Anterior cingulate cortex (tissue), 58 donors: ENCODE measurements at regions not wholly inside any gene's neighbourhood (a gene's known extent, or its start where the extent isn't known, plus 50 kb on each side); places are given as distances from the start of the nearest gene placed in this dataset.

Experiments
- DNase-seq, 58 donors: peaks; one replicate each; lab custom pipeline; 2025; lab: John Stamatoyannopoulos, UW

DNA sequence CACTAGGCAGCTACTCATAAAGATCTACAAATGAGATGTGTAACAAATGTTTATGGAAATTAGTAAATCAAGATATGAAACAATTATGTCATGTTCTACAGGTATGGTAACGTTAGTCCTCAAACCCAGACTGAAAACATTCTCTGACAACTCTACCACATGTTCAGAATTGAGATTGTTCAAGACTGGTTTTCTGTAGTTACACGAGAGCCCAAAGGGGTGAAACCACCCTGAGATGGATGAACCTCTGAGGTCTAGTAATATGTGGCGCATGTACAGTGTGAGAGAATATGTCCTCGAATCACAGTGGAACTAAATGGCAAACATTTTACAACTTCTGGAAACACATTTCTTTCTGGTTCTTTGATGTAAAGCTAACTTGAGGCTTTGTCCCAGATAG, 614.3 kb downstream of the ZEB2 start:
- no peak for DNase-seq

DNA sequence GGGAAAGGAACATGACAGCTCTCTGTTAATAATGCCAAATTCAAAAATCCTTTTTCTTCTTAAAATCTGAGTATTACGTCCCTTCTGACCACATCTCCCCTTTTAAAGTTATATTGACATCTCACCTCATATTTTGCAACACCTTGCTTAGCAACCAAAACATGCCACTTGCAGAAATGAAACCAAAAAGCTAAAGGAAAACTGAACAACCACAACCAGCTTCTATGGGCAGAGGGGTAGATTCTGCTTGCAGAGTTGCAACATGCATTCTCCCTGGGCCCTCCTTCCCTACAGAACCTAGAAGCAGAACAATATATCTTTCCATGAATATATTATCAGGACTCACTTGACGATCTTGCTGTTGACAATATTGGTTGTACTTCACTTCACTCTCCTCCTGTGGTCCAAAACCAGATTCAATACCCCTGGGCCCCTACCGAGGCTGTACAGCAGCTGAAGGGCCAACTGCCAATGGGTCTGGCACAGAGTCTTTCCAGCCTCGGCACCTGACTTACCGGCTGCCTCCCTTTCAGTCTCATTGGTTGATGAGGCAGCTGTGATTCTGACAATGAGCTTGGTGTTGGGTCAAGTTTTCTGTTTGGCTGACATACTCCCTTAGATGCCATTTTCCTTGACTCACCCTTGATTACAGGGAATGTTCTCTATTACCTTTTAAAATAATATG, 616.6 kb downstream of the ZEB2 start:
- DNase-seq, result peak in 10 of 58 donors; percentile 0 to 16 (median 2)

DNA sequence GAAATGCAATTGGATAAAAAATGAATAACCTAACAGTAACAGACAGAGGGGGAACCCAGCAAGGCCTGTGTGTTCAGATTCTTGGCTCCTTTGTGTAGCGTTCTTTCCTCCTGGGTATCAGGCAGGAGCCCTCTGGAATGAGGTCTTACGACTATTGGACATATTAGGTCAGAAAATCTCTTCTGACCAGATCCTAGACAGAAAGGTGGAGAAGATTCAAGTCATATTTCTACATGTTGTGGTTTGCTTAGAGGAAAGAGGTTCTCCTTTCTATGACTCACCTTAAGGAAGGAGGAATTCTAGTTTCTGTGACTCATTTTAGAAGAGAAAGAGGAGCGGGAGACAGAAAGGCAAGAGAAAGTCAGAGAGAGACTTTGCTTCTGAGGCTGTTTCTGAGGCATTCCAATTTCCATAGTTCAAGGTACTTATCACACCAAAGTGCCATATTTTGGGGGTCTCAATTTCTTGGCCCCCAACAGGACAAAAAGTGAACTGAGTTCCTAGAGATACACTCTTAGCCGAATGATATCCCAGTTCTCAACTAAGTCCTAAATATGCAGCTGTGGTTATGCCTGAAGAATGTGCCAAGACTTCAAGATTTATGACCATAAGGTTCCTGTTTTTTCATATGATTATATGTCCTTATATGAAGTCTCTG, 618.6 kb downstream of the ZEB2 start:
- DNase-seq, result no peak

DNA sequence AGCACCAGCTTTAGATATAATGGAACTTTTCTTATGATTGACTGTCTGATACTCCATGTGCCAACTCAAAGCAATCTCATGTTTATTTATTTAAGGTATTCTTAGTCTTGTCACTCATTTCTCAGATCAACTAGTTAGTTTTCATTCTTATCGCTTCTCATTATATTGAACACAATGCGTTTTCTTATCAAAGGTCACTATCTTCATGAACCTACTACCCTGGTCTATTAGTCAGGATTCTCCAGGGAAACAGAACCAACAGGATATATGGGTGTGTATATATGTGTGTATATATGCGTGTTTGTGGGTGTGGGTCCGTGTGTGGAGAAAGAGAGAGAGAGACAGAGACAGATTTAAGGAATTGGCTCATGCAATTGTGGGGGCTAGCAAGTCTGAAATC, 619.9 kb downstream of the ZEB2 start:
- DNase-seq, result no peak

DNA sequence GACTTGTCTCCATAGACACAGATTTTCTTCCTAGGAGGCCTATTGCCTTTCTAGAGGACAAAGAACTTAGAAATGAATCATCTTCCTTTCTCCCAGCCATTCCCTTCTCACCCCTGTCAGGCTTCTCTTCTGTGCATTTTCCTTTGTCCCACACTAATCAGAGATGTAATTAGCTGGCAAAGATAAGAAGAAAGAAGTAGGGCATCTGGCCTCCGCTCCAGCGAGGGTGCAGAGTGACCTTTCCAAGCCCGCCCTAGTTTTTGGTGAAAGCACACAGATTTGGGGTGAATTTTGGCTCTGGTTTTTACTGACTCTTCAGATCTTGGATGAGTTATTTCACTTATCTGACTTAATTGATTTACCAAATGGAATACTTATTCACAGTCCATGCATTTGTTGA, 626.5 kb downstream of the ZEB2 start:
- DNase-seq, result no peak

DNA sequence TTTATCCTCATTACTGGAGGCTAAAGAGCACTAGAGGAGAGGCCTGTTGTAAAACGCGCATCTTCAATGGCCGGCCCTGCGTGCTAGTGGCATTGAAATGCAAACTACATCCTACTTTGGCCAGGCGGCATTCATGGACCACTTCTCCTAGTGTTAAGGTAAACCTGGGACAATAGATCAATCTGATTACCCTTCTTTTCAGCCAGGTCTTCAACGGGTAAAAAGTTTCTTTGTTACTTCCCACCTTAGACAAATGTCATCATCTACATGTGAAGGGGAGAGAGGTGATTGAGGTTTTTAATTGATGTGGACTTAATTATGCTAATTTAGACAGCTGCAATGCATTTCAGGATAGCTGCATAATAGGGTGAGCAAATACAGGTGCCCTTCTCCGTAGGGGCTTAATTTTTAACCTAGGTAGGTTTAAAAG, 628.0 kb downstream of the ZEB2 start:
- DNase-seq, result no peak

DNA sequence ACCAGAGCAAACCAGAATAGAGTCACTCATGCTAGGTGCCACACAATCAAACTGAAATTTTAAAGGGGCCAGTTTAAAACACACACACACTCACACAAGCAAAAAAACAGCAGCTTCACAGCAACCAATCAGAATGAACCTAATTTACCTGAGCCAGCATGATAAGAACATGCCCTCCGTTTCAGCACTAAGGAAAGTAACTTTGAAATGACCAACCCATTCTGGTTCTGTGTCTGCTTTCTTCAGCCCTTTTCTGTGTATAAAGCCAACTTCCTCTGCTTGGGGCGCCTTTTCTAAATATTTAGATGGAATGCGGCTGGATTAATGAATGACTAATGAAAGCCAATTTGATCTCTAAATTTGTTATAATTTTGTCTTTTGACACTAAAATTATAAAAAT, 629.1 kb downstream of the ZEB2 start:
- no peak for DNase-seq

DNA sequence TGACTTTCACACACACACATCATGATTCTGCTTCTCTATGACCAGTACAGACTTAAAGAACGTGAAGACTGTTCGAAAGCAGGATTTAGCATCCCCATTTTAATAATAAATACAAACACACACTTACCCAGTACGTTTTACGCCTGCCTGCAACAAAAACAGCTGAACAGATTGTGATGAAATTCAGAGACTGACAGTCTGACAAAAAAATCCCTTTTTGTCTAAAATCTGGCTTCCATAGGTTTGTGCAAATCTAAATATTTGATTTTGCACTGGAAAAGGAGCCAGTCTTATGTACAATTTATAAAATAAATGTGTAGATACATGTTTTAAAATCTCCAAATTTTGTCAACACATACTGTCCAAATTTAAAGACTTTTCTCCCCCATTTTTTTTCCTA, 630.7 kb downstream of the ZEB2 start:
- DNase-seq, result no peak

DNA sequence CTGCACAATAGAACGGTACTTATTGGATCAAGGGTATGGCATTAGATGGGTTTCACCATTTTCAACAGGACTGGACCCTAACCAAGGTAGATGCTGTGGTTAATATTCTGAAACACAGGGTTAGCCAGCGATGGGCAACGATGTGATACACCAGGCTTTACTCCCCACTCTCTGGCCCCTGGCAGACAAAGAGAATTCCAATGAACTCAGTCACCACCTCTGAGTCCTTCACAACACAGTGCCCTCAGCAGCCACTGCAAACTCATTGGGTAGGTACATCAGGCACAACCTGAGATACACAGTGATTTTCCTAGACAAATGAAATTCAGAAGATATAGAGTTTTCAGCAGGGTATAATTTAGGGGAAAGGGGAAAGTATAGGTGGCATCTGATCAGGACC, 634.5 kb downstream of the ZEB2 start:
- no peak for DNase-seq

DNA sequence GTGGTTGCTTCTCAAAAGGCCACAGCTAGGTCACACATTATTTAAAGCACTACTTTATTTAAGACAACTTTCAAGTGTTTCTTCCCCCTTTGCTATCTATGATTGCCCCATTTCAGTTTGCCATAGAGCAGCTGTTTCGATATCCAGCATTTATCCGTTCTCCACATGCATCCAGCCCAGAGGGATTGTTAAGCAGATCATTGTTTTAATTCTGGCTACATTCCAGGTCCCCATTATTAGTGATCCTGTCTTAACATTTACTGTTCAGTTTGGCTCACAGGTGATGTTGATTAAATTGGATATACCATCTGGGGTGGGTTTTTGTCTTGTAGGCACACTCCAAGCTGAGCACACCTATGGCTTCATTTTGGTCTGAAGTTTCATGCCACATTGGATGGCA, 638.7 kb downstream of the ZEB2 start:
- DNase-seq, result no peak

DNA sequence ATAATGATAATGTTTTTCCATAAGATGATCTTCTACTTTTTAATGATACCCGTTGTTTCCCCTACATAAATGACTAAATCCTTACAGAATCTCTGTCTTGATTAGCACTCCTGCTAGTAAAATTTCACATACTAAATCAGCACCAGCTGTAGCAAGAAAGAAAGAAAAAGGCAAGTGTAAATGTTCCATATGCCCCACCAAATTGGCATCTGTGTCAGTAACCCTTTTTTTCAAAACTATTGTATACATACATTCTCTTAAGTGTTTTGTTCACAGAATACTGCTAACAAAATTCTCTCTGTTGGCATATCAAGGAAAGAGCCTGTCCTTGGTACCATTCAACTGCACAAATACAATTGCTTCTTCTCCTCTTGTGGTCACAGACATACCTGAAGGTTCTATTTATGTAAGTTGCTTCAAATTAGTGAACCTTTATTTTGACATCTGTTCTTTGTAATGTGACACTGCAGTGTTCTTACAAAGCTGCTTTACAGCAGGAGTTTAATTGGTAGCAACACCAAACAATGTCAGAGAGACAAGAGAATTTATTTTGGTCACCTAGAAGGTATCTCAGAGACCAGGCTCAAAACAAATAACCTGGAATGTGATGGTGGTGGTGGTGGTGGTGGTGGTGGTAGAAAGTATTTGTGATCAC, 641.9 kb downstream of the ZEB2 start:
- DNase-seq, result no peak

DNA sequence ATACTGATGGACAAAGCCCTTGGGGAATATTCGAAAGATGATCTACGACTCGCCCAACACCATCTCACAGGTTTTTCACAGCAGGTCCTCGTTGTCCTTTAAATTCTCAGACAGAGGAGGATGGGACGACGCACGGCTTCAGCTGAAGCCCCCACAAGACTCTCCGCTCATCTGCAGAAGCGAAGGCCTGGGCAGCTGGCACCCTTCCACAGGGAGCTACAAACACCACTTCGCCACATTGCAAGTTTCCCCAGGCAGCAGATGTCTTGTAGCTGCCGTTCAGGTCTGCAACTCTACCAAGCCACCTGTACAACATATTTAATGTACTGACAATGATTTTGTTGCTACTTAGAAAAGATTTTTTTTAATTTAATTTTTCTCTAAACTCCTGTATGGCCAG, 642.9 kb downstream of the ZEB2 start:
- DNase-seq, result no peak

DNA sequence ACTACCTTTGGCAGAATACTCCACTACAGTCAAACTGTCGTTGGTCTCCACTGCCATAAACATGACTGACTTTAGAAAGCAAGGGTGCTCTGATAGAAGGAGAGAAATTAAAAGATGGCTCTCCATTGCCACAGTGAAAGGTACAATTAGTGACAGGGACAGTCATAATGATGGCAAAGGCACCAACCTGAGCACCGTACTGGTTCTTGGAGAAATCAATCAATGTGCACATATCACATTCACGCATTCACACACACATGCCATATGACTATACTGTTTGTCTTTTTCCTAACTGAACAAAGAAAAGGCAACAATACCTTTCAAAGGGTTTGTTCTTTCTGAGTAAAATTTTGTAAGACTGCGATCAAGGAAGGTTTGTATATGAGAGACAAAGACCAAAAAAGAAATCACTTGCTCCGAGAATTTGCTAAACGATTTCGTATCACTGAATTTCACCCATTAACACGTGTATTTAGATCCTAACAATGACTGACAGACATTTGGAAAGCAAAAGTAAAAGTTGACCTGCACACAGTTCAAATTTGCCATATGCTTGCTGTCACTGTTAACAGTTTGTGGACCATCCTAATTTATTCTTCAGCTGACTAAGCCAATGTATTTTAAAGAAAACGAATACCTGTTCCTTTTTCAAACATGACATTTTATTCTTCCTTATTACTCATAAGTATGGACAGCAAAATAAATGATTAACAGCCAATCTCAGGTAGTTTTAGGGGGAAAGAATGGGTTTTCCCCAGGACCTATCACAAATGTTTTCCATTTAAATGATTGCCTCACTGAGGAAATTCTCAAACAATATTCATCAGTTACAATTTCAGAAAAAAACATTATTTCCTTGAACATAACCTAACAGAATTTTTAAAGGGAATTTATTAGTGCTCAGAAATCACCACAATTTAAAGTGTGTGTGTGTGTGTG, 644.4 kb downstream of the ZEB2 start:
- DNase-seq, result no peak

DNA sequence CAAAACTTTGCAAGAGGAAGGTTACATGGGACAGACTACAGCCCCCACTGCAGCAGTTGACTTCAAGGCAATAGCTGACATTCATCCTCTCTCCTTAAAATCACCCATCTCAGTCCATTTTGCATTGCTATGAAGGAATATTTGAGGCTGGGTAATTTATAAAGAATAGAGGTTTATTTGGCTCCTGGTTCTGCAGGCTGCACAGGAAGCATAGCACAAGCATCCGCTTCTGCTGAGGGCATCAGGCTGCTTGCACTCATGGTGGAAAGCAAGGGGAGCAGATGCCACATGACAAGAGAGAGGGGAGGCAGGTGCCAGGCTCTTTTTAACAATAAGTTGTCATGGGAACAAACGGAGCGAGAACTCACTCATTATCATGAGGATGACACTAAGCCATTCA, 646.0 kb downstream of the ZEB2 start:
- no peak for DNase-seq

DNA sequence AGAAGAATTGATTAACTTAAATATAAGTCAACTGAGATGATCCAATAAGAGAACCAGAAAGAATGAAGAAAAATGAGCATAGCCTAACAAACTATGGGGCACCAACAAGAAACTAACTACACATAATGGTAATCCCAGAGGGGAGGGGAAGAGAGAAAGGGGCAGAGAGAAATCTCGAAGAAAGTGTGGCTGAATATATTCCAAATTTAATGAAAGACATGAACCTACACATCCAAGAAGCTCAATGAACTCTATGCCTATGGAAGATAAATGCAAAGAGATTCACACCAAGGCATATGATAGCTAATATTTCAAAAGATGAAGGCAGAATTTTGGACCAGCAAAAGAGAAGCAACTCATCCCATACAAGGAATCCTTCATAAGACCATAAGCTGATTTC, 649.2 kb downstream of the ZEB2 start:
- no peak for DNase-seq

DNA sequence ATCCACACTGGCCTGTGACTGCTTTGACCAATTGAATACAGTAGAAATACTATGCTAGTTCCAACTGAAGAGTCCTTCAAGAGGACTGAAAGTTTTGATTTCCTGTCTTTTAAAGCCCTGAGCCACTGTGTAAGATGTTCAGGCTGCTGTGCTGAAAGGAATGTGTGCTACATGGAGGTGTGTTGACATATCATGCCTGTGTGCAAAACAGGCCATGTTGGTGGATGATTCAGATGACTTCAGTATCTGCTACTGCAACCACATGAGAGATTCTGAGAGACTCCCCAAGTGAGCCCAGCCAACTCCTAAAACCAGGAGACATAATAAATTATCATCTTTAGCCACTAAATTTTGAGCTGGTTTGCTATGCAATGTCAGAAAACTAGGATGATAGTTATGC, 662.9 kb downstream of the ZEB2 start:
- DNase-seq, result no peak

DNA sequence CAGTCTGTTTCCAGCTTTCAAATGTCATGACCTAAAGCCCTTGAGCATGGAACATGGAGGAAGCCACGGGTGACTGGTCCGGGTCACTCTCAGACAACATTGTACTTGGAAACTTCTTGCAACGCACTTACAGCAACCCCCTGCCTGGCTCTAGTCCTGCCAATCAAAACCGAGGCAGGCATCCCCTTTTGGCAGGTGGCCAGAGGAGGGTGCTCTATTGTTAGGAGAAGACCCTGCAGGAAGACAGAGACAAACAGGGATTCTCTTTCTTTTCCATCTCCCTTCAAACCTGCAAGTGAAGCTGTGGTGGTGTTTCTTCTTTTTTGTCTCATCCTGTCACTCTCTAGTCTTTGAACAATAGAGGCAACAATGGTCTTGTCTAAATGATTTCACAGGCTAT, 667.2 kb downstream of the ZEB2 start:
- DNase-seq, result peak in 1 of 58 donors; percentile 3

DNA sequence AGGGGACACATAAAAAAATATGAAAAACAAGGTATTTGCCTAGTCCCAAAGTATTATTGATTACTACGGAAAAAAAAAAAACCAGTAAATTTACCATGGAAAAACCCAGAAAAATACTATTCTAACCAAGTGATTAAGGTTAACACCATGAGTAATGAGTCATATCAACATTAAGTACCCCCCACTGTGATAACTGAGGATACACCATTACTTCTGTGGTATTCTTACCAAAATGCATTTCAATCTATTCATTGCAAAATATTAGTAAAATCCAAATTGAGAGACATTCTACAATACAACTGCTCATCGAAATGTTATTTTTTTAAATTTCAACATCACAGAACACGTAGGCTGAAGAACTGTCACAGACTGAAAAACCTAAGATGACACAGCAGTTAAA, 669.8 kb downstream of the ZEB2 start:
- no peak for DNase-seq

DNA sequence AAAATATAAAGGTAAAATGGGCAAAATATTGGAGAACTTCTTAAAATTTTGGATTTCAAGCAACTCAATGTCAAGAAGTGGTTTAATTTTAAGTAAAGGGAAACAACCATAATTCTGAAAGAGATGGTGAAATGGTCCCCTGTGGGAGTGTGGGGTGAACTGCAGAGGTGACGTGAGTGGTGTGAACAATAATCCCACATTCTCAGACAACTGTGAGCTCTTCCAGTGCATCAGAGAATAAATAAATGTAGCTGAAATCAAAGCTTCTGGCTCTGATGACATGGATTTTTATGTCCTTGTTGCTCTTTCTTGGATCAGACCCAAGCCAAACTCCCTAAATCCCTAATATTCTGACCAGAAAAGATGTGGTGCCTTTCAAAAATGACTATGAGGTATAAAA, 672.7 kb downstream of the ZEB2 start:
- no peak for DNase-seq

DNA sequence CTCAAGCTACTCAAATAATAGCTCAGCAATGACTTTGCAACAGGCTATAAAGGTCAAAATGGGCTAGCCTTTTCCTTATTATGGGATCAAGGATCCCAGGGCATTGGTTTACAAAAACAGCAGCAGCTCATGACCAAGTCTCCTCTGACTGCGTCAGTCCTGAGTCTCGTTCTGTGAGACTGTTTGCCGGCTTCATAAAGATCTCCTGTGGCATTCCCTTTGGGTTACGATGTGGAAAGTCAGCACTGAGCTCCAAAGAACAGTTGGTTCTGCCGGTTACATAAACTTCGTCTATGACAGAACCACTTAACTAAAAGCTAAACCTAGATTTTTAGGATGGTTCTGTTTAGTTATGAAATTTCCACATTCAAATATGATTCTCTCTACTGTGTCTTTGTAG, 674.9 kb downstream of the ZEB2 start:
- DNase-seq, result no peak

DNA sequence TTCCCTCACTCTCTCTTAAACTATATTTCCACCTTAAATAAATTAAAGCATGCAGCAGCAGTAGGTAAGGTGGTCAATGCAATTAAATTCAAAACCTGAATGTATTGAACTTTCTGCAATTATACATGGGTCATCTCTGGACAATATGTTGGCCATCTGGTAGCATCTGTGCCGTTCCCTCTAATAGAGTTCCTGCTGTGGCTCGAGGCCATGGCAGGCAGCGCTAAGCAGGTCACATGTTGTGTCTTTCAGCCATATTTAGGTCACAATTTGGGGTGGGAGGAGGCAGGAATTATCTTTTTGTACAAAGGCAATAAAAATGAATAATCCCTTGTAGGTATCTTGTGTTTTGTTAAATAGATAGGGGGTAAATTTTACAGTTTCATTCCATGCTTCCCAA, 676.2 kb downstream of the ZEB2 start:
- DNase-seq, result no peak
